ENCODE measurements at regions not wholly inside any gene's neighbourhood (a gene's known extent, or its start where the extent isn't known, plus 50 kb on each side); places are given as distances from the start of the nearest gene placed in this dataset.
"Not testable (repeated sequence)": the region's sequence is repeated elsewhere in the genome, so short reads cannot be mapped to it uniquely, and the experiment has no call there.

- Histone ChIP-seq H3K27me3 (no peaks in the 10 kb centered on the region), H3K9me3 (no peaks in the 10 kb centered on the region), H3K4me3 (ENCODE audit: low read depth, low read length) (no peak overlapping the region), H3K4me1 (no peaks in the 10 kb centered on the region; the same call in 1 of the 2 replicates), H3K36me3 (no peaks in the 10 kb centered on the region)
- no peak for DNase-seq
- TF ChIP-seq CTCF (IDR thresholded peaks at IDR 0.05; ENCODE audit: low read depth, low read length): no peak
Measured at GRCh38 chr4:177191991-177192390, 117.7 kb upstream of the NEIL3 start.

DNA sequence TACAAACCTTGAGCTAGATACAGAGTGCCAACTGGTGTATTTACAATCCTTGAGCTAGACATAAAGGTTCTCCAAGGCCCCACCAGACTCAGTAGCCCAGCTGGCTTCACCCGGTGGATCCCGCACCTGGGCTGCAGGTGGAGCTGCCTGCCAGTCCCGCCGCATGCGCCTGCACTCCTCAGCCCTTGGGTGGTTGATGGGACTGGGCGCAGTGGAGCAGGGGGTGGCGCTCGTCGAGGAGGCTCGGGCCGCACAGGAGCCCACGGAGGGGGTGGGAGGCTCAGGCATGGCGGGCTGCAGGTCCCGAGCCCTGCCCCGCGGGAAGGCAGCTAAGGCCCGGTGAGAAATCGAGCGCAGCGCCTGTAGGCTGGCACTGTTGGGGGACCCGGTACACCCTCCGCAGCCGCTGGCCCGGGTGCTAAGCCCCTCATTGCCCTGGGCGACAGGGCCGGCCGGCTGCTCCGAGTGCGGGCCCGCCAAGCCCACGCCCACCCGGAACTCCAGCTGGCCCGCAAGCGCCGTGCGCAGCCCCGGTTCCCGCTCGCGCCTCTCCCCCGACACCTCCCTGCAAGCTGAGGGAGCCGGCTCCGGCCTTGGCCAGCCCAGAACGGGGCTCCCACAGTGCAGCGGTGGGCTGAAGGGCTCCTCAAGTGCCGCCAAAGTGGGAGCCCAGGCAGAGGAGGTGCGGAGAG, 116.5 kb upstream of the NEIL3 start:
- H3K4me3 ChIP-seq (ENCODE audit: low read depth, low read length); H3K36me3 ChIP-seq; DNase-seq; H3K4me1 ChIP-seq; H3K27me3 ChIP-seq; H3K9me3 ChIP-seq: not testable (repeated sequence)

- Histone ChIP-seq H3K27me3 (no peaks in the 10 kb centered on the region), H3K4me3 (ENCODE audit: low read depth, low read length) (no peak overlapping the region), H3K4me1 (no peaks in the 10 kb centered on the region; the same call in 1 of the 2 replicates), H3K36me3 (no peaks in the 10 kb centered on the region), H3K9me3 (no peaks in the 10 kb centered on the region)
- no peak for TF ChIP-seq CTCF (IDR thresholded peaks at IDR 0.05; ENCODE audit: low read depth, low read length)
- no peak for DNase-seq
Measured at GRCh38 chr4:177194906-177195305, 114.8 kb upstream of the NEIL3 start.

DNA sequence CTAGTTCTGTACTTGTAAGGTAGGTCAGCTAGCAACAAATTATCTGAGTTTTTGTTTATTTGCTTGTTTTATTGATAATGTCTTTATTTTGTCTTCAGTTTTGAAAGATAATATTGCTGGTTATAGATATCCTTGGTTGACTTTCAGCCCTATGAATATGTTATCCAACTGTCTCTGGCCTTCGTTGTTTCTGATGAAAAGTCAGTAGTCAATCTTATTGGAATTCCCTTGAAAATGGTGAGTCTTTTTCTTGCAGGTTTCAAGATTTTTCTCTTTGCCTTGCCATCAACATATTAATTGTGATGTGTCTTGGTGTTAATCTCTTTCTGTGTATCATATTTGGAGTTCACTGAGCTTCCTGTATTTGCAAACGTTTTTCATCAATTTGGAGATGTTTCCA, 113.1 kb upstream of the NEIL3 start:
- no peaks in the 10 kb centered on the region for H3K4me1 ChIP-seq
- H3K4me3 ChIP-seq (ENCODE audit: low read depth, low read length): no peak overlapping the region
- H3K36me3 ChIP-seq: no peaks in the 10 kb centered on the region
- no peaks in the 10 kb centered on the region for H3K27me3 ChIP-seq
- TF ChIP-seq CTCF (IDR thresholded peaks at IDR 0.05; ENCODE audit: low read depth, low read length): no peak
- DNase-seq: no peak
- no peaks in the 10 kb centered on the region for H3K9me3 ChIP-seq

GRCh38 chr4:177201614-177202013, 108.1 kb upstream of the NEIL3 start:
- no peak for TF ChIP-seq CTCF (IDR thresholded peaks at IDR 0.05; ENCODE audit: low read depth, low read length)
- Histone ChIP-seq H3K27me3 (no peaks in the 10 kb centered on the region), H3K4me1 (no peaks in the 10 kb centered on the region), H3K9me3 (no peaks in the 10 kb centered on the region), H3K36me3 (no peaks in the 10 kb centered on the region), H3K4me3 (ENCODE audit: low read depth, low read length) (no peak overlapping the region)
- no peak for DNase-seq

GRCh38 chr4:177204126-177204525, 105.5 kb upstream of the NEIL3 start:
- H3K9me3 ChIP-seq: no peaks in the 10 kb centered on the region
- H3K4me1 ChIP-seq: no peaks in the 10 kb centered on the region
- H3K27me3 ChIP-seq: no peaks in the 10 kb centered on the region
- no peak for TF ChIP-seq CTCF (IDR thresholded peaks at IDR 0.05; ENCODE audit: low read depth, low read length)
- DNase-seq: no peak
- no peak overlapping the region for H3K4me3 ChIP-seq (ENCODE audit: low read depth, low read length)
- no peaks in the 10 kb centered on the region for H3K36me3 ChIP-seq
